Activated CD8-positive, alpha-beta T cell treated with anti-CD3 and anti-CD28 coated beads for 36 hours (primary cell): ENCODE measurements at regions not wholly inside any gene's neighbourhood (a gene's known extent, or its start where the extent isn't known, plus 50 kb on each side); places are given as distances from the start of the nearest gene placed in this dataset.

Experiments
- ATAC-seq: fragments of 200-7000 bp; cut with Tn5 transposase; one replicate; pipeline ENCODE4 v1.10.0; 2021; ENCODE audit warnings: mild to moderate bottlenecking, moderate library complexity
- CTCF ChIA-PET: fragments of 350-600 bp; sonication (Branson Sonifier 250); formaldehyde crosslinking; loops from one replicate; lab custom pipeline; 2021; ENCODE audit warnings: antibody characterized with exemption; lab: Charles Lee
- POLR2A ChIA-PET: fragments of 350-600 bp; sonication (Branson Sonifier 250); formaldehyde crosslinking; loops from one replicate; lab custom pipeline; 2021; ENCODE audit warnings: antibody characterized with exemption; lab: Charles Lee
- DNase-seq: peaks from one replicate; pipeline ENCODE4 v3.0.0-alpha.2; 2020
- H3K27ac Mint-ChIP-seq: one replicate; pipeline ENCODE4 v1.8.0; 2021; ENCODE audit warnings: mild to moderate bottlenecking, mixed read lengths
- H3K27me3 Mint-ChIP-seq: one replicate; pipeline ENCODE4 v1.8.0; 2021; ENCODE audit warnings: mixed read lengths
- H3K36me3 Mint-ChIP-seq: one replicate; pipeline ENCODE4 v1.8.0; 2021; ENCODE audit warnings: low read depth, mixed read lengths
- H3K4me1 Mint-ChIP-seq: one replicate; pipeline ENCODE4 v1.8.0; 2021; ENCODE audit warnings: low read depth, mixed read lengths
- H3K4me3 Mint-ChIP-seq: one replicate; pipeline ENCODE4 v1.8.0; 2021; ENCODE audit warnings: mild to moderate bottlenecking, moderate library complexity, mixed read lengths
- H3K9me3 Mint-ChIP-seq: one replicate; pipeline ENCODE4 v1.8.0; 2021; ENCODE audit warnings: mixed read lengths
- intact Hi-C: fragments of 100-400 bp; cut with micrococcal nuclease; formaldehyde crosslinking; loops from one replicate; pipeline ENCODE4 v1.10.0; 2022
- TF ChIP-seq, protein P1 (sequence below): fragments of 200-600 bp; IDR thresholded peaks from one replicate; pipeline ENCODE4 v1.8.0; 2022; ENCODE audit warnings: antibody characterized with exemption, mild to moderate bottlenecking

GRCh38 chr10:111479966-111480365, 403.1 kb downstream of the ADRA2A start:
- CTCF ChIA-PET, result no interaction called here
- peaks cover 4% of the 10 kb centered on the region for H3K27me3 Mint-ChIP-seq
- H3K27ac Mint-ChIP-seq, result no peak overlapping the region

DNA sequence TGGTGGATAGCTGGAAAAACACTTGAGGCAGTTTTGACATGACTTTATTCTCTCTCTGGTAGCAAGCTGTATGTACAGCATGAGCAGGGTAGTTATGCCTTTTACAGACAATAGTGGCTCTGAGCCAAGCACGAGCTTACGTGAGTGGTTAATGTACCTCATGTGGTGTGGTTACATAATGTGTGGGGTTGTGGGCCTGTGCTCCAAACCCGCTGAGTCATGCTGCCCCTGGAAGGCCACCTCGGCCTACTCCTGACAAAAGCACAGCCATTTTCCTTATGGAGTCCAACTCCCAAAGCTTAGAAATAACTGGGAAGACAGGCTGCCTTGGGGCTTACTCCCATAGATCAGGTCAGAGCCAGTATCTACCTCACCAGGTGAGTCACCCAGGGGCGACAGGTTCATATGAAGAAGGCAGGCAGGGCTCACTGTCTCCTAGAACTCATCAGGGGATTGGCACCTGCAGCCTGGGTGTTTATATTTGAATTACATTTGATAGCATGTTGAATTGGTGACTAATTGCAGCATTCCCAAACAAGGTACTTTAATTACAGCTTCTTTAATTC, 404.5 kb downstream of the ADRA2A start:
- Mint-ChIP-seq H3K27me3 (peaks cover 4% of the 10 kb centered on the region), H3K27ac (no peak overlapping the region), H3K4me1 (no peaks in the 10 kb centered on the region), H3K9me3 (no peaks in the 10 kb centered on the region), H3K36me3 (no peaks in the 10 kb centered on the region), H3K4me3 (no peak overlapping the region)
- intact Hi-C loops, result no loop called here
- ChIA-PET POLR2A (no interaction called here), CTCF (interaction anchor here (0.8 kb wide), 1 partner anchor 871 kb away, joined by 3 read pairs; no protein-coding TSS in a partner anchor)
- DNase-seq (no peak), ATAC-seq (no peak)
- TF ChIP-seq, protein P1, sequence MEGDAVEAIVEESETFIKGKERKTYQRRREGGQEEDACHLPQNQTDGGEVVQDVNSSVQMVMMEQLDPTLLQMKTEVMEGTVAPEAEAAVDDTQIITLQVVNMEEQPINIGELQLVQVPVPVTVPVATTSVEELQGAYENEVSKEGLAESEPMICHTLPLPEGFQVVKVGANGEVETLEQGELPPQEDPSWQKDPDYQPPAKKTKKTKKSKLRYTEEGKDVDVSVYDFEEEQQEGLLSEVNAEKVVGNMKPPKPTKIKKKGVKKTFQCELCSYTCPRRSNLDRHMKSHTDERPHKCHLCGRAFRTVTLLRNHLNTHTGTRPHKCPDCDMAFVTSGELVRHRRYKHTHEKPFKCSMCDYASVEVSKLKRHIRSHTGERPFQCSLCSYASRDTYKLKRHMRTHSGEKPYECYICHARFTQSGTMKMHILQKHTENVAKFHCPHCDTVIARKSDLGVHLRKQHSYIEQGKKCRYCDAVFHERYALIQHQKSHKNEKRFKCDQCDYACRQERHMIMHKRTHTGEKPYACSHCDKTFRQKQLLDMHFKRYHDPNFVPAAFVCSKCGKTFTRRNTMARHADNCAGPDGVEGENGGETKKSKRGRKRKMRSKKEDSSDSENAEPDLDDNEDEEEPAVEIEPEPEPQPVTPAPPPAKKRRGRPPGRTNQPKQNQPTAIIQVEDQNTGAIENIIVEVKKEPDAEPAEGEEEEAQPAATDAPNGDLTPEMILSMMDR, result no peak

More at GRCh38 chr10:111479966-111480365, 403.1 kb downstream of the ADRA2A start:
- POLR2A ChIA-PET, result no interaction called here
- no peaks in the 10 kb centered on the region for H3K36me3 Mint-ChIP-seq
- TF ChIP-seq, protein P1, result no peak
- no peaks in the 10 kb centered on the region for H3K9me3 Mint-ChIP-seq
- H3K4me3 Mint-ChIP-seq, result no peak overlapping the region
- no peaks in the 10 kb centered on the region for H3K4me1 Mint-ChIP-seq
- ATAC-seq (no peak), DNase-seq (no peak)
- intact Hi-C loops, result no loop called here

- POLR2A ChIA-PET, result no interaction called here
- ATAC-seq, result no peak
- intact Hi-C loops, result no loop called here
- no peak overlapping the region for H3K27ac Mint-ChIP-seq
- CTCF ChIA-PET, result no interaction called here
- no peaks in the 10 kb centered on the region for H3K9me3 Mint-ChIP-seq
- H3K4me3 Mint-ChIP-seq, result no peak overlapping the region
- no peaks in the 10 kb centered on the region for H3K4me1 Mint-ChIP-seq
- TF ChIP-seq, protein P1, result no peak
- H3K36me3 Mint-ChIP-seq, result no peaks in the 10 kb centered on the region
- no peak for DNase-seq
- H3K27me3 Mint-ChIP-seq, result peaks cover 4% of the 10 kb centered on the region
These were observed 405.0 kb downstream of the ADRA2A start for GRCh38 chr10:111481866-111482265.

DNA sequence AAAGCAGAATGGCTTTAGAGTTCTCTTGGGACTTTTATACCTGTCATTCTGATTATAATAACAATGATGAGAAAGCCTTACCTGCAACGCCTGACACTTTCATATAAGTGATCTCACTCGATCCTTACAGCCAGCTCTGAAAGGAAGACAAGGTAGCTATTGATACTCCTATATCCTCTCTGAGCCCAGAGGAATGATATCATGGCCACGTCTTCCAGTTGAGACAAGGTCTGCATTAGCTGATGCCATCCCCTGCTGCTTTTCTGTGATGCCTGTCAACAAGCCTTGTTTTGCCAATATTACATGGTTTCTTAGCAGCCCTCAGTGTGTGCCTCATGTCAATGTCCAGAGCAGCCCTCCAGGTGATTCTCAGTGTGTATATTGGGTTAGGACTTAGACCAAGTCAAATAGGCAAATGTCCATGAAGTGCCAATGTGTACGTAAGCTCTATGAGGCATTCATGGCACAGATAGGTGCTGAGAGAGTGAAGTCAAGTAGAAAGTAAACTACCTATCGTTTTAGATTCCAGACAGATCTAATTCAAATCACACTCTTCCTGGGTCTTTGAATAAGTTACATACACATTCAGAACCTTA, 405.9 kb downstream of the ADRA2A start:
- intact Hi-C loops, result no loop called here
- H3K4me1 Mint-ChIP-seq, result no peaks in the 10 kb centered on the region
- CTCF ChIA-PET, result no interaction called here
- no peaks in the 10 kb centered on the region for H3K36me3 Mint-ChIP-seq
- H3K27ac Mint-ChIP-seq, result no peak overlapping the region
- H3K27me3 Mint-ChIP-seq, result peaks cover under 1% of the 10 kb centered on the region
- TF ChIP-seq, protein P1, result no peak
- H3K9me3 Mint-ChIP-seq, result peaks cover 3% of the 10 kb centered on the region
- DNase-seq (no peak), ATAC-seq (no peak)
- POLR2A ChIA-PET, result interaction anchor here (1.4 kb wide), 1 partner anchor 9 kb away, joined by 3 read pairs; no protein-coding TSS in a partner anchor
- H3K4me3 Mint-ChIP-seq, result no peak overlapping the region

GRCh38 chr10:111485767-111486166, 408.9 kb downstream of the ADRA2A start:
- no peak overlapping the region for H3K4me3 Mint-ChIP-seq
- no peak overlapping the region for H3K27ac Mint-ChIP-seq
- TF ChIP-seq, protein P1, result no peak
- CTCF ChIA-PET, result no interaction called here
- peaks cover 19% of the 10 kb centered on the region for H3K9me3 Mint-ChIP-seq
- H3K27me3 Mint-ChIP-seq, result no peaks in the 10 kb centered on the region
- intact Hi-C loops, result no loop called here
- no peaks in the 10 kb centered on the region for H3K36me3 Mint-ChIP-seq
- POLR2A ChIA-PET, result no interaction called here
- DNase-seq, result no peak
- ATAC-seq, result no peak
- H3K4me1 Mint-ChIP-seq, result no peaks in the 10 kb centered on the region
